ENCODE measurements at regions not wholly inside any gene's neighbourhood (a gene's known extent, or its start where the extent isn't known, plus 50 kb on each side); places are given as distances from the start of the nearest gene placed in this dataset.
"Not testable (repeated sequence)": the region's sequence is repeated elsewhere in the genome, so short reads cannot be mapped to it uniquely, and the experiment has no call there.

- DNase-seq: peak; percentile 46
Observed at GRCh38 chr12:23204933-23205778, 580.2 kb downstream of the ETNK1 start.

- no peak for DNase-seq
Observed at GRCh38 chr12:23209793-23210192, 584.8 kb downstream of the ETNK1 start.

GRCh38 chr12:23210573-23210972, 585.6 kb downstream of the ETNK1 start:
- no peak for DNase-seq

- DNase-seq: no peak
Observed at GRCh38 chr12:23211384-23212320, 586.7 kb downstream of the ETNK1 start.

- no peak for DNase-seq
Observed at GRCh38 chr12:23217158-23217557, 592.2 kb downstream of the ETNK1 start.

- no peak for DNase-seq
Observed at GRCh38 chr12:23217667-23218066, 592.7 kb downstream of the ETNK1 start.

GRCh38 chr12:23221066-23221465, 596.1 kb downstream of the ETNK1 start:
- DNase-seq: no peak

GRCh38 chr12:23221926-23222325, 597.0 kb downstream of the ETNK1 start:
- DNase-seq: no peak

DNA sequence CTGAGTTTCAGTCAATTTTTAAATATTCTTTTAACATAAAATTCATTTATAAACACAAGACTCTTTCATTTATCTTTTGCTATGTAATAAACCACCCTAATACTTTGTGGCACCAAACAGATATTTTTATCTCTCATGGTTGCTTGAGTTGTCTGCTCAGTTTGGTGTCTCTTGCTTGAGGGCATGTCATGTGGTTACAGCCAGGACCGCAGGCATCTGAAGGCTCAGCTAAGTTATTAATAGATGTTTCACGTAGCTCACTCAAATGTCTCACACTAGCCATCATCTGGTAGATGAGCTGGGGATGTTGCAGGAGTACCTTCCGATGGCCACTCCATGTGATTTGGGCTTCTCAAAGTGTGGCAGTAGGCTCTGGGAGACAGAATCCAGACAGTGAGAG, 597.8 kb downstream of the ETNK1 start:
- no peak for DNase-seq

DNA sequence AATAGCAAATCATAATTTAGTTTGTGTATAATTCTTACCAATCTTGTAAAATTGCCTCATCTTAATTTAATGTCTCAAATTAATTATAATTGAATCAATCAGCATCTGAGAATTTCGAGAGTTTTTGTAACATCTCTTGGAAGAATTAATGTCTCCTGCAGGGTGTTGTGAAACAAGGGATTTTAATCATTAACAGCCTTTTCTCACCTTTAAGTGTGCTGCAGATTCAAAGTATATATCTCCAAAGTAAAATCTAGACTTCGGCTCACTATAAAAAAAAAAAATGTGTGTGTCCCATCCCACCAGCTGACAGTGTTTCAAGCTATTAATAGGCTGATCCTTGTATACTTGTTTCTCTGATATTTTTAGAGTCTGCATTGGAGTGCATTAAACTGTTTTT, 603.1 kb downstream of the ETNK1 start:
- DNase-seq: no peak

DNA sequence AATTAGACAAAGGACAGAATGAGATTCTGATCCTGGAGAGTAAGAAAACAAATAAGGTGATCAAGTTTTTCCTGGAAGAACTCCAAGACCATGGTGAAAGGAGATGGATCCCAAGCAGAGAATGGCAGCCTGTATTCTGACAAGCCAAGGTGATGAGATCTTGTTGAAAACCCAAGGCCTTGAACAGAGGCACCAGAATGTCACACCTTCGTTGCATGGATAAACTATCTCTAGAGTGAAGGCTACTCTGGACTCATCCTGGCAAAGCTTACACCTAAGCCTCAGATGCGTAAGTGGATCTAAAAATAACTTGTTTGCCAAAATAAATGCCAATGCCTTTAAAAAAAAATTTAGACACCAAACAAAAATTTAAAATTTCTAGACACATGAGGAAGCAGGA, 605.9 kb downstream of the ETNK1 start:
- no peak for DNase-seq

- no peak for DNase-seq
Observed at GRCh38 chr12:23236066-23236780, 611.3 kb downstream of the ETNK1 start.

- DNase-seq: no peak
Observed at GRCh38 chr12:23236811-23237210, 611.8 kb downstream of the ETNK1 start.

GRCh38 chr12:23238190-23238589, 613.2 kb downstream of the ETNK1 start:
- no peak for DNase-seq

DNA sequence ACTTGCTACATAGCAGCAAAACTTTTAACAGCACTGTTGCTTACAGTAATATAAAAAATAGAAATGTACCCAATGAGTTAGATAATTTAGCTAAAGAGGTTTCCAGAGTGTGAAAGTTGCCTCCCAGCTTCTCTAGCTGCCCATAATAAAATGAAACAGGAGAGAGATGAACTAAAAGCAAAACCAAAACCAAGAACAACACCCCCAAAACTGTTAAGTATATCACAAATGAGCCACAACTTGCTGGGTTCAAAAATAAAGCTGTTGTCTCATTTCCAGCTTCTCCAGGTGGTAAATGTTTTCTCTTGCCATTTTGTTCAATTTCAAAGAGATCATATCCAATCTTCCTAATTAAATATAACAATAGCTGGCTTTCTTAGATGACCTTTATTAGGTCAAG, 614.0 kb downstream of the ETNK1 start:
- DNase-seq: no peak

DNA sequence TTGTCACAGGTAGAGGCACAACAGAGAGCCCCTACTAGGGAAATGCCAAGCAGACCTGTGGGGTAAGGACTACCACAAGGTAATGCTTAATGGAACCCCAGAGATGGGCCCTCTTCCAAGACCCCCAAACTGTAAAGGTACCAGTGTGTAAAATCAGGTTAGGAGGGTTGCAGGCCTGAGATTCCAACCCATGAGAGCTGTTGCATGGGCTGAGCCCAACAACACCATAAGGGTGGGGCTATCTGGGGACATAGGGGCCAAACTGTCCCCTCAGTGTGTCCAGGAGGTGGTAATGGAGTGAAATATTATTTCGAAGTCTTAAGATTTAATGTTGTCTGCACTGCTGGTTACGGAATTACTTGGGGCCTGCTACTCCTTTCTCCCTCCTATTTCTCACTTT, 620.2 kb downstream of the ETNK1 start:
- DNase-seq: no peak

DNA sequence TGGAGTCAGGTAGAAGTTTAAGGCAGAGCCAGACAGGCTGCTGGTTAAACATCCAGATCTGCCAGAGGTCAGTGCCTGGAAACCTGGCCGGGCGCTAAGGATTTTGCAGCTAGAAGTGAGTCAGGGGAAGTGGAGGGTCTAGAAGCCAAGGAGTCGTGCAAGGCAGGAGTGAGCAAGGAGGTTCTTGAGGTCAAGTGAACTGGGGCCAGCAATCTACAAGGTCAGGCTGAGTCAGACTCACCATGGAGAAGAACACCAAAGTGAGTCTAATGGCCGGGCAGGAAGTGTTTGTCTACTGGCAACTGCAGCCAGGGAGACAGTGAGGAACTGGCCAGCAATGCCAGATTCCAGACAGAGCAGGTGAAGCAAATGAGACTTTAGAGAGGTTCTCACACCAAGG, 628.2 kb downstream of the ETNK1 start:
- no peak for DNase-seq

- not testable (repeated sequence) for DNase-seq
Observed at GRCh38 chr12:23253910-23254309, 628.9 kb downstream of the ETNK1 start.

DNA sequence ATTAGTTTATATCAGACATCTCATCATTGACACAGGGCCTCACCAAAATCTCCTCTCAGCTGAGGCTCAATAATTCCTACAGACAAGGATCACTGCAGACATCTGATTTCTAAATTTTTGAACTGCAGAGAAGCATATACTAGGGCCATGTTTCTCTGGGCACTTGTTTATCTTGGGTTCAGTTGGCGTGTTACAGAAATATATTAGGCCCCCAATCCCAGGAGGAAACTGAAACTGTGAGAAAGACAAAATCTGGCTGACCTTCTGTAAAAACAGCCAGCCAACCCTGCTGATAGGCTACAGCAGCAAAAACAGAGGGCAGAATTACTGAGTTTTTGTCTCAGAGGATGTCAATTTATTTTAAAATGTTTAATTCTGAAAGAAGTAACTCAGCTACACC, 634.6 kb downstream of the ETNK1 start:
- DNase-seq: no peak

- DNase-seq: no peak
Observed at GRCh38 chr12:23262670-23263069, 637.7 kb downstream of the ETNK1 start.

DNA sequence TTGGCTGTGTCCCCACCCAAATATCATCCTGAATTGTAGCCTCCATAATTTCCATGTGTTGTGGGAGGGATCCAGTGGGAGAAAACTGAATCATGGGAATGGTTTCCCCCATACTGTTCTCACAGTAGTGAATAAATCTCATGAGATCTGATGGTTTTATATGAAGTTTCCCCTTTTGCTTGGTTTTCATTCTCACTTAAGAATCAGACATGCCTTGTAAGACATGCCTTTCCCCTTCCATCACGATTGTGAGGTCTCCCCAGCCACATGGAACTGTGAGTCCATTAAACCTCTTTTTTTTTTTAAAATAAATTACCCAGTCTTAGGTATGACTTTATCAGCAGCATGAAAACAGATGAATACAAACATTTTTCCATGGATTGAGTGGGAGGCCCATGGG, 652.9 kb downstream of the ETNK1 start:
- no peak for DNase-seq

DNA sequence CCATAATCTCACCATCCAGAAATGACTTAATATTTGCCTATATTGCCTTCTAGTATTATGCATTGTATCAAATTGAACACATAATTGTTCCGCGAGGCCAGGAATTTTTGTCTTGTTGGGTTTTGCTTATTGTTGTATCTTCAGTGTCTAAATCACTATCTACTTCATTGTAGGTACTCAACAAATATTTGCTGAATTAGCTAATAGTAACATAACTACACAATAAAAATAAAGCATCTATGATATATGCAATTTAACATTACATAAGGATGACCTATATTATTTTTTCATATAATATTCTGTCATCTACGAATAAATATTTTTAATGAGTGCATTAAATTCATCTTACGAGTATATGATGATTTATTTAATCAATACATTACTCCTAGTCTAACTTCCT, 656.3 kb downstream of the ETNK1 start:
- no peak for DNase-seq

GRCh38 chr12:23282701-23283100, 657.7 kb downstream of the ETNK1 start:
- DNase-seq: no peak

All from activated CD4-positive, alpha-beta T cell treated with anti-CD3 and anti-CD28 coated beads, Interleukin-2, amount 50 U/mL, for 16 hours (primary cell).